GM12878 (cell line): ENCODE measurements at regions not wholly inside any gene's neighbourhood (a gene's known extent, or its start where the extent isn't known, plus 50 kb on each side); places are given as distances from the start of the nearest gene placed in this dataset.

Source experiments
- ATAC-seq: fragments of 200-7000 bp; cut with Tn5 transposase; 3 replicates; pipeline ENCODE4 v1.9.1; 2020; ENCODE audit warnings: mild to moderate bottlenecking, moderate library complexity
- BruUV-seq: library from RNA; stranded (reverse); fragments of 400-500 nt; replicated peaks from 2 replicates; lab custom pipeline; 2021; lab: Mats Ljungman, UMichigan
- CTCF ChIA-PET: fragments of 300-600 bp; sonication (Branson Sonifier 250); formaldehyde crosslinking; extraction: SDS; loops from one replicate; lab custom pipeline; 2021; ENCODE audit warnings: inconsistent platforms; lab: Yijun Ruan, JAX
- POLR2A ChIA-PET: fragments of 350-600 bp; formaldehyde crosslinking; extraction: SDS; loops from one replicate; lab custom pipeline; 2021; ENCODE audit warnings: inconsistent platforms; lab: Charles Lee
- RAD21 ChIA-PET: fragments of 300-600 bp; sonication (Branson Sonifier 250); formaldehyde crosslinking; loops from one replicate; lab custom pipeline; 2023; ENCODE audit warnings: antibody characterized with exemption; ENCODE audit not compliant: unreplicated experiment; lab: Charles Lee
- SMC1A ChIA-PET: fragments of 300-600 bp; sonication (Branson Sonifier 250); formaldehyde crosslinking; loops from one replicate; lab custom pipeline; 2023; ENCODE audit not compliant: unreplicated experiment, uncharacterized antibody; lab: Charles Lee
- DNase-seq: peaks from one replicate; pipeline ENCODE4 v3.0.0-alpha.2; 2011; ENCODE audit warnings: low read depth, low spot score
- FAIRE-seq: peaks from 3 replicates; lab custom pipeline; 2011; peaks lifted over from hg19 to GRCh38; lab: Jason Lieb, UNC
- H2AFZ ChIP-seq: 2 replicates; pipeline ENCODE4 v1.6.0; 2011; ENCODE audit warnings: low read depth, low read length, control low read depth; ENCODE audit not compliant: control insufficient read depth
- H3K27ac ChIP-seq: 2 replicates; pipeline ENCODE4 v1.5.1; 2011; ENCODE audit warnings: control low read depth; ENCODE audit not compliant: control insufficient read depth, insufficient read depth
- H3K27me3 ChIP-seq, 2 experiments: replicated peaks in 1 of 2; 2 replicates each; pipeline versions ENCODE4 v1.6.0 to v1.6.1; 2011; ENCODE audit warnings: low read length in 1 of 2; ENCODE audit not compliant: control insufficient read depth in 2 of 2, insufficient read depth in 2 of 2
- H3K36me3 ChIP-seq, 2 experiments: 2 replicates each; pipeline ENCODE4 v1.5.1; 2011; ENCODE audit warnings: low read length in 1 of 2; ENCODE audit not compliant: control insufficient read depth in 2 of 2, insufficient read depth in 2 of 2
- H3K4me1 ChIP-seq: 2 replicates; pipeline ENCODE4 v1.6.1; 2011; ENCODE audit warnings: mild to moderate bottlenecking, low read length, moderate library complexity, mixed read lengths; ENCODE audit not compliant: control insufficient read depth, insufficient read depth
- H3K4me2 ChIP-seq: 2 replicates; pipeline ENCODE4 v1.6.0; 2011; ENCODE audit warnings: control low read depth; ENCODE audit not compliant: control insufficient read depth, insufficient read depth
- H3K4me3 ChIP-seq: fragments of 200-600 bp; sonication (generic); 2 replicates; pipeline ENCODE4 v1.5.1; 2016
- H3K79me2 ChIP-seq: 2 replicates; pipeline ENCODE4 v1.6.0; 2011; ENCODE audit warnings: low read length; ENCODE audit not compliant: control insufficient read depth, insufficient read depth
- H3K9ac ChIP-seq: 2 replicates; pipeline ENCODE4 v1.8.0; 2011; ENCODE audit warnings: low read length, control low read depth, mixed read lengths; ENCODE audit not compliant: control insufficient read depth, insufficient read depth
- H3K9me3 ChIP-seq: replicated peaks from 3 replicates; pipeline ENCODE4 v1.5.1; 2011; ENCODE audit warnings: mild to moderate bottlenecking, low read length; ENCODE audit not compliant: control insufficient read depth, insufficient read depth
- H4K20me1 ChIP-seq: 2 replicates; pipeline ENCODE4 v1.6.0; 2011; ENCODE audit not compliant: control insufficient read depth, insufficient read depth
- ATF3 ChIP-seq: IDR thresholded peaks from 2 replicates; pipeline ENCODE4 v1.6.1; 2011; ENCODE audit warnings: low read depth, mild to moderate bottlenecking, low read length, moderate library complexity, borderline replicate concordance; ENCODE audit errors: extremely low read depth
- BHLHE40 ChIP-seq, 2 experiments: fragments of 450-650 bp in 1 of 2; IDR thresholded peaks; 2 replicates each; pipeline ENCODE4 v1.6.1; 2011 to 2017; ENCODE audit warnings: low read depth in 2 of 2, borderline replicate concordance in 1 of 2, improper control_type of control experiment in 1 of 2, low read length in 1 of 2, mild to moderate bottlenecking in 1 of 2
- BMI1 ChIP-seq: fragments of 450-650 bp; IDR thresholded peaks from 2 replicates; pipeline ENCODE4 v1.6.1; 2016; ENCODE audit warnings: mild to moderate bottlenecking, moderate library complexity, borderline replicate concordance
- REST ChIP-seq: IDR thresholded peaks from 2 replicates; pipeline ENCODE4 v1.6.1; 2012; ENCODE audit warnings: mild to moderate bottlenecking, low read depth, low read length
- ZBTB33 ChIP-seq: fragments of 450-650 bp; IDR thresholded peaks from 2 replicates; pipeline ENCODE4 v1.6.1; 2017; ENCODE audit warnings: mild to moderate bottlenecking
- WGBS: methylation state at CpG from one replicate; pipeline ENCODE4 v1.1.6; 2016; ENCODE audit warnings: low lambda C conversion rate; ENCODE audit not compliant: insufficient replicate concordance, insufficient coverage; ENCODE audit errors: missing lambda C conversion rate; 5-methylcytosine and 5-hydroxymethylcytosine counted together
- in situ Hi-C: fragments of 300-500 bp; cut with MboI; formaldehyde crosslinking; loops from 9 replicates; pipeline ENCODE4 v1.14.3; 2018; ENCODE audit warnings: mixed read lengths
- intact Hi-C: fragments of 100-400 bp; cut with micrococcal nuclease; formaldehyde crosslinking; loops from one replicate; pipeline ENCODE4 v1.14.2; 2022; ENCODE audit not compliant: unreplicated experiment

GRCh38 chr12:123055281-123055766 is 74.8 kb downstream of the ARL6IP4 start:
- intact Hi-C loops (no loop called here), in situ Hi-C loops (no loop called here)
- H3K4me1 ChIP-seq, result no peaks in the 10 kb centered on the region; the same call in 1 of the 2 replicates
- no peak overlapping the region for H2AFZ ChIP-seq
- H3K79me2 ChIP-seq, result no peaks in the 10 kb centered on the region
- SMC1A ChIA-PET, result no interaction called here
- POLR2A ChIA-PET, result no interaction called here
- H3K9me3 ChIP-seq, result no peaks in the 10 kb centered on the region
- no peak for FAIRE-seq
- H4K20me1 ChIP-seq, result no peaks in the 10 kb centered on the region
- H3K4me3 ChIP-seq, result no peak overlapping the region
- ATAC-seq, result no peak
- DNase-seq, result no peak
- TF ChIP-seq REST (no peak), ZBTB33 (no peak), BMI1 (no peak), ATF3 (no peak), BHLHE40 (IDR thresholded peaks at IDR 0.05; ENCODE audit: borderline replicate concordance in 1 of 2, low read depth in 2 of 2, low read length in 1 of 2) (no peak)
- WGBS, result 36% methylated on average over 8 of the region's 8 CpGs
- BruUV-seq, result no TSS peak
- H3K27me3 ChIP-seq, result no peaks in the 10 kb centered on the region
- RAD21 ChIA-PET, result no interaction called here
- CTCF ChIA-PET, result no interaction called here
- no peaks in the 10 kb centered on the region for H3K36me3 ChIP-seq
- no peak overlapping the region for H3K27ac ChIP-seq
- H3K9ac ChIP-seq, result no peak overlapping the region
- H3K4me2 ChIP-seq, result no peak overlapping the region
